ENCODE measurements at regions not wholly inside any gene's neighbourhood (a gene's known extent, or its start where the extent isn't known, plus 50 kb on each side); places are given as distances from the start of the nearest gene placed in this dataset.

GRCh38 chr9:31142456-31142855 lies 1242.0 kb upstream of the ACO1 start:
- H4K20me1 ChIP-seq (ENCODE audit: insufficient read depth, low read length) = no peaks in the 10 kb centered on the region
- no peak overlapping the region for H3K4ac ChIP-seq (ENCODE audit: low read depth, low read length)
- H3K9ac ChIP-seq (ENCODE audit: low read depth, low read length) = no peak overlapping the region
- in situ Hi-C loops (cut with MboI; ENCODE audit: low sequenced_read_pairs) (no loop called here), dilution Hi-C loops (cut with HindIII; ENCODE audit: low sequenced_read_pairs, unreplicated experiment) (no loop called here), intact Hi-C loops (cut with micrococcal nuclease) (no loop called here)
- H3K27ac ChIP-seq (ENCODE audit: insufficient read depth, low read length) = no peak overlapping the region
- H4K91ac ChIP-seq (ENCODE audit: insufficient read depth, low read depth, low read length) = no peak overlapping the region
- H3K9me3 ChIP-seq (ENCODE audit: control insufficient read depth, insufficient read depth, low read length) = no peaks in the 10 kb centered on the region
- BruUV-seq (replicated peaks) = no TSS peak
- DNase-seq (no peak), ATAC-seq (ENCODE audit: low read depth) (no peak)
- no peak overlapping the region for H3K23ac ChIP-seq (ENCODE audit: low read depth, low read length)
- H2AFZ ChIP-seq (replicated peaks; ENCODE audit: low read length, poor library complexity) = no peak overlapping the region
- ChIA-PET CTCF (no interaction called here), POLR2A (ENCODE audit: unreplicated experiment) (no interaction called here)
- no peak overlapping the region for H2BK120ac ChIP-seq (ENCODE audit: low read depth, low read length)
- H3K18ac ChIP-seq (ENCODE audit: low read depth, low read length) = no peak overlapping the region
- no peak overlapping the region for H4K5ac ChIP-seq (ENCODE audit: low read depth, low read length)
- H3K27me3 ChIP-seq (ENCODE audit: control insufficient read depth, insufficient read depth, low read length) = no peaks in the 10 kb centered on the region
- no peak overlapping the region for H2BK20ac ChIP-seq (ENCODE audit: low read depth, low read length)
- no peak for TF ChIP-seq CTCF (conservative IDR thresholded peaks at IDR 0.05; ENCODE audit: low read depth, low read length)
- TF ChIP-seq MXI1 (IDR thresholded peaks at IDR 0.05; ENCODE audit: borderline replicate concordance, low read depth, low read length) = no peak
- no peak for TF ChIP-seq RAD21 (IDR thresholded peaks at IDR 0.05; ENCODE audit: low read length)
- no peak for TF ChIP-seq SMC3 (IDR thresholded peaks at IDR 0.05; ENCODE audit: low read depth, low read length)
- no peak for TF ChIP-seq USF2 (IDR thresholded peaks at IDR 0.05; ENCODE audit: low read depth, low read length)
- TF ChIP-seq CHD1 (IDR thresholded peaks at IDR 0.05; ENCODE audit: low read depth, low read length) = no peak
- TF ChIP-seq FOS (IDR thresholded peaks at IDR 0.05; ENCODE audit: low read depth, low read length) = no peak
- no peak for TF ChIP-seq NFE2L2 (IDR thresholded peaks at IDR 0.05; ENCODE audit: low read depth, low read length)
- no peak for TF ChIP-seq ELK1 (IDR thresholded peaks at IDR 0.05; ENCODE audit: borderline replicate concordance, low read depth, low read length)
- no peak overlapping the region for H2BK5ac ChIP-seq (ENCODE audit: low read depth, low read length, poor library complexity, severe bottlenecking)
- no peaks in the 10 kb centered on the region for H3K4me1 ChIP-seq (ENCODE audit: control insufficient read depth, insufficient read depth, low read length)
- WGBS, 2 experiments (ENCODE audit: extremely low coverage in 2 of 2, insufficient read length in 1 of 2) = no CpG with 5 or more reads among the region's 3 CpGs
- H3K4me3 ChIP-seq (ENCODE audit: insufficient read depth, low read depth, low read length) = no peak overlapping the region
- H2AK9ac ChIP-seq (replicated peaks; ENCODE audit: low read depth, low read length, poor library complexity) = no peak overlapping the region
- no peak overlapping the region for H4K8ac ChIP-seq (ENCODE audit: low read depth in 2 of 2, low read length in 2 of 2)
- H3K14ac ChIP-seq (replicated peaks; ENCODE audit: low read depth, low read length) = no peak overlapping the region
- H3K56ac ChIP-seq (ENCODE audit: extremely low read depth, insufficient read depth, low read length) = no peak overlapping the region
- H2AK5ac ChIP-seq (ENCODE audit: low read depth, low read length) = no peak overlapping the region
- no peaks in the 10 kb centered on the region for H3K9me1 ChIP-seq (ENCODE audit: insufficient read depth, low read length)
- no peak overlapping the region for H3K4me2 ChIP-seq (ENCODE audit: low read depth, low read length)
- no peaks in the 10 kb centered on the region for H3K79me1 ChIP-seq (ENCODE audit: low read depth in 1 of 2, low read length in 2 of 2)
- H3K36me3 ChIP-seq (ENCODE audit: control insufficient read depth, insufficient read depth, low read length) = no peaks in the 10 kb centered on the region
- H2BK15ac ChIP-seq (ENCODE audit: low read depth, low read length) = no peak overlapping the region
